Ovary (tissue), 3 donors: ENCODE measurements at regions not wholly inside any gene's neighbourhood (a gene's known extent, or its start where the extent isn't known, plus 50 kb on each side); places are given as distances from the start of the nearest gene placed in this dataset.

Experiments used
- EP300 ChIP-seq: sonication (generic); formaldehyde crosslinking; IDR thresholded peaks from one replicate; pipeline ENCODE4 v1.6.1; 2017; ENCODE audit warnings: antibody characterized with exemption
- POLR2A ChIP-seq: fragments of 450-650 bp; IDR thresholded peaks from one replicate; pipeline ENCODE4 v1.6.1; 2017; ENCODE audit warnings: antibody characterized with exemption, mild to moderate bottlenecking, moderate library complexity
- TF ChIP-seq, protein P1 (sequence below), 3 donors: fragments of 450-650 bp in 2 of 3; fragments of 200-600 bp in 1 of 3; IDR thresholded peaks; one replicate each; pipeline versions ENCODE4 v1.5.1 to v1.8.0; 2016 to 2022; ENCODE audit warnings: antibody characterized with exemption in 3 of 3, mild to moderate bottlenecking in 1 of 3
- donor health status: DM: no; HTN: no; CAD: no.

DNA sequence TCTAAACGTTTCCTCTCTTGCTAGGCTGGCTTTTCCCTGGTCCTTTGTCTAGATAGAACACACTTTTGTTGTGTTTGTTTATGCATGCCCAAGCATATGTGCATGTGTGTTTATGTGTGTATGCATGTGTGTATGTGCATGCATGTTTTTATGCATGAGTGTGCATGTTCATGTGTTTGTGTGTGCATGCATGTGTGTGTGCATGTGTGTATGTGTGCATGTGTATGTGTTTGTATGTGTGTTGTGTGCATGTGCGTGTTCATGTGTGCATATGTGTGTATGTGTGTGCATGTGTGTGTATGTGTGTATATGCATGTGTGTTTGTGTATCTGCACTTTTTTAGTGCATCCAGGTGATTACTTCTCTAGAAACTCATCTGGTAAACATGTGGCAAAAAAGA is 558.0 kb downstream of the GALR1 start:
- TF ChIP-seq, protein P1, sequence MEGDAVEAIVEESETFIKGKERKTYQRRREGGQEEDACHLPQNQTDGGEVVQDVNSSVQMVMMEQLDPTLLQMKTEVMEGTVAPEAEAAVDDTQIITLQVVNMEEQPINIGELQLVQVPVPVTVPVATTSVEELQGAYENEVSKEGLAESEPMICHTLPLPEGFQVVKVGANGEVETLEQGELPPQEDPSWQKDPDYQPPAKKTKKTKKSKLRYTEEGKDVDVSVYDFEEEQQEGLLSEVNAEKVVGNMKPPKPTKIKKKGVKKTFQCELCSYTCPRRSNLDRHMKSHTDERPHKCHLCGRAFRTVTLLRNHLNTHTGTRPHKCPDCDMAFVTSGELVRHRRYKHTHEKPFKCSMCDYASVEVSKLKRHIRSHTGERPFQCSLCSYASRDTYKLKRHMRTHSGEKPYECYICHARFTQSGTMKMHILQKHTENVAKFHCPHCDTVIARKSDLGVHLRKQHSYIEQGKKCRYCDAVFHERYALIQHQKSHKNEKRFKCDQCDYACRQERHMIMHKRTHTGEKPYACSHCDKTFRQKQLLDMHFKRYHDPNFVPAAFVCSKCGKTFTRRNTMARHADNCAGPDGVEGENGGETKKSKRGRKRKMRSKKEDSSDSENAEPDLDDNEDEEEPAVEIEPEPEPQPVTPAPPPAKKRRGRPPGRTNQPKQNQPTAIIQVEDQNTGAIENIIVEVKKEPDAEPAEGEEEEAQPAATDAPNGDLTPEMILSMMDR (IDR thresholded peaks at IDR 0.05): no peak
- TF ChIP-seq POLR2A: no peak
- TF ChIP-seq EP300: no peak
